Rectal smooth muscle tissue (tissue), 1 donor: ENCODE measurements at regions not wholly inside any gene's neighbourhood (a gene's known extent, or its start where the extent isn't known, plus 50 kb on each side); places are given as distances from the start of the nearest gene placed in this dataset.

ENCODE experiments used
- H3K27ac ChIP-seq: one replicate; pipeline ENCODE4 v1.7.0; 2013; ENCODE audit warnings: low read depth, low read length, inconsistent platforms
- H3K27me3 ChIP-seq: one replicate; pipeline ENCODE4 v1.7.0; 2013; ENCODE audit warnings: low read length; ENCODE audit not compliant: control insufficient read depth, insufficient read depth
- H3K36me3 ChIP-seq: one replicate; pipeline ENCODE4 v1.7.0; 2013; ENCODE audit warnings: low read length; ENCODE audit not compliant: control insufficient read depth, insufficient read depth
- H3K4me1 ChIP-seq: one replicate; pipeline ENCODE4 v1.7.0; 2013; ENCODE audit warnings: low read length; ENCODE audit not compliant: control insufficient read depth, insufficient read depth
- H3K4me3 ChIP-seq: one replicate; pipeline ENCODE4 v1.7.0; 2013; ENCODE audit warnings: low read length
- H3K9ac ChIP-seq: one replicate; pipeline ENCODE4 v1.7.0; 2013; ENCODE audit warnings: low read length

DNA sequence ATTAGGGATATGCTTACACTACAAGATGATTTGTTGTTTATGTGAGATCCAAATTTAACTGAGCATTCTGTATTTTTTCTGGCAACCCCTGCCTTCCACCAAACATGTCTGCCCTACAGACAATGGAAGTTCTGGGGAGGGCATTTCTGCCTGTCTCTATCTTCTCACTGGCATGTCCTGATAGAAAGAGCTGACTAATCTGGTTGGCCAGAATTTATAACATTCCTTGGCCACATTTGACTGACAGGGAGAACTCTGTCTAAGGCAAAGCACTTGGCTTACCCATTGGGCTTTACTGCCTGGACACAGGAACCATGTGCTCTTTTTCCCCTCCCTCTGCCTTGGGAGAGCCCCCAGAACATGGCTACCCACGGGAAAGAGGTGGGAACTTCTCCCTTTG lies 70.6 kb upstream of the TMEM178A start:
- Histone ChIP-seq H3K27me3 (no peaks in the 10 kb centered on the region), H3K36me3 (no peaks in the 10 kb centered on the region)

DNA sequence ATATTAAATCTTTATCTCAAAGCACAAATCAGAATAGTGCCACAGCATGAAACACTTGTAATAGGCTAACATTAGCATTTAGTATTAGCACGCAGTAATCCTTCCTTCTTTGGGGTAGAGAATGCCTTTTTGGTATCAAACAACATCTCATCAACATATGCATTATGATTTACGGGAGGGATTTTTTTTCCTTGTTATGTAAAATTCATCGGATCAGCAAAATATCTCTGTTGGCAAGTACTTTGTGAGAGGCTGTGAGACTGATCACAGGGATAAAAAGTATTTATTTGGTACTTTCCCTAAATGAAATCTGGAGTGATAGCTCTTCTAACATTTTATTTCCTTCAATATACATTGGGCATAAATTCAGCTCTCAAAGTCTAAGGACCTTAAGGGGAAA lies 68.4 kb upstream of the TMEM178A start:
- Histone ChIP-seq H3K27ac (no peak overlapping the region), H3K27me3 (no peaks in the 10 kb centered on the region), H3K36me3 (no peaks in the 10 kb centered on the region), H3K9ac (no peak overlapping the region), H3K4me1 (peaks cover 4% of the 10 kb centered on the region), H3K4me3 (no peak overlapping the region)

More for the DNA sequence above, 70.6 kb upstream of the TMEM178A start:
- H3K9ac ChIP-seq, result no peak overlapping the region
- no peak overlapping the region for H3K4me3 ChIP-seq
- no peak overlapping the region for H3K27ac ChIP-seq
- peaks cover 4% of the 10 kb centered on the region for H3K4me1 ChIP-seq

DNA sequence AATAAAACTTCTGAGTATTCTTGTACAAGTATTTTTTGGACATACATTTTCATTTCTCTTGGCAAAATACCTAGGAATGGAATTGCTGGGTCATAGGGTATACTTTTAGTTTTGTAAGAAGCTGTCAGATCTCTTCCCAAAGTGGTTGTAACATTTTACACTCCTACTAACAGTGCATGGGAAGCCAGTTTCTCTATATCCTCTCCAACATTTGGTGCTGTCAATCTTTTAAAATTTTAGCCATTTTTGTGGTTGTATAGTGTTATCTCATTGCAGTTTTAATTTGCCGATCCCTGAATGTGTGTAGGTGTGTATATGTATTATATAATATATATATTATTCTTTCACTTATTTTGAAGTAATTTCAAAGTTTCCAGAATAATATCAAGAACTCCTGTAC lies 63.1 kb upstream of the TMEM178A start:
- H3K27ac ChIP-seq, result no peak overlapping the region
- no peaks in the 10 kb centered on the region for H3K27me3 ChIP-seq
- H3K9ac ChIP-seq, result no peak overlapping the region
- H3K4me3 ChIP-seq, result no peak overlapping the region
- H3K36me3 ChIP-seq, result no peaks in the 10 kb centered on the region
- no peaks in the 10 kb centered on the region for H3K4me1 ChIP-seq

DNA sequence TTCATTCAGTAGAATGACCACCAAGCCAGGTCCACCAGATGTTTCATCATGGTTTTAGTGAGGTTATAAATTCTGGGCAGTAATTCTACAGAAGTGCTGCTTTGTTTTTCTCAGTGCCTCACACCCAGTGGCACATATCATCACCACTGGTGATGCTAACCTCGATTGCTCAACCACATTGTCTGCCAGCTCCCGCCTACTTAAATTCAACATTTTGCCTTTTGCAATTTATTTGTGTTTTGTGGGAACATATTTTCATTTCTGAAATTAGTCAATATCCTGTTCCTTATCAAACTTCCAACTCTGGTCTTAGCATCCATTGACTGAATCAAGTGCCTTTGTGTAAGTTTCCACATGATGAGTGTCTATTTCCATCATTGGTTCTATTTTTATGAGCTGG lies 62.3 kb upstream of the TMEM178A start:
- Histone ChIP-seq H3K27me3 (no peaks in the 10 kb centered on the region), H3K4me3 (no peak overlapping the region), H3K27ac (no peak overlapping the region), H3K4me1 (no peaks in the 10 kb centered on the region), H3K9ac (no peak overlapping the region), H3K36me3 (no peaks in the 10 kb centered on the region)

DNA sequence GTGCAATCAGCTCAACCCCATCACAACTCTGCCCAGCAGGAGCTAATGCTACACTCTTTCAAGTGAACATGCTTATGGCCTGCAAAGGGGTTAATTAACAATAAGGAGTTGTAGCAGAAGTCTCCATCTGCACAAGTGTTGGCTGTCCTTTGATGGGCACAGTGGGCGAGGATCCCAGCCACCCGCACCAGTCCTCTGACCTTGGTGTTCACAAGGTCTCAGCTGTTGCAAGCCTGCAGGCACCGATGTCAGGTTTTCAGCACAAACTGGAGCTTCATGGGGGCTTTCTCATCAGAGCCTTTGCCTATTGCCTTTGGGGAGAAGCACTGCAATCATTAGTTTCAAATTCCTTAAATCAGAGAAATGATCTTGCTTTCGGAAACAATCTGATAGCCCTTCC lies 60.9 kb upstream of the TMEM178A start:
- Histone ChIP-seq H3K4me1 (no peaks in the 10 kb centered on the region), H3K27ac (no peak overlapping the region), H3K4me3 (no peak overlapping the region), H3K27me3 (no peaks in the 10 kb centered on the region), H3K36me3 (no peaks in the 10 kb centered on the region), H3K9ac (no peak overlapping the region)

DNA sequence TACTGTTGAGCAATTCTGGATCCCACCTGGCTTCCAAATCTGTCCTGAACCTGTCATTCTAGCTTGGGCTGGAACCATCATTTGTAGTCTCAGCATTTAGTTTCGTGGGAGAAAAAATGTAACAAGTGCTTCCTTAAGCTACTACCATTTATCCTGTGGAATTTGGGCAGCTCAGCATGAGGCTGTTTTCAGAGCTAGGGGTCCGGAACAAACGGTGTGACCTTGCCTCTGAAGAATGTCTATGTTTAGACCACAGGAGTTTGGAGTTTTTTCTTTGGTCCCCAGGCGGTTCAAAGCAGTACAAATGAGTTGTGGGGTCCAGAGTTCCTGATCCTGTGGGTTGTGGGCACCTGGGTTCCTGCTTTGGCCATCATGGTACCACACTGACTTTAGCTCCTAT lies 59.1 kb upstream of the TMEM178A start:
- H3K9ac ChIP-seq, result no peak overlapping the region
- no peaks in the 10 kb centered on the region for H3K27me3 ChIP-seq
- H3K36me3 ChIP-seq, result no peaks in the 10 kb centered on the region

DNA sequence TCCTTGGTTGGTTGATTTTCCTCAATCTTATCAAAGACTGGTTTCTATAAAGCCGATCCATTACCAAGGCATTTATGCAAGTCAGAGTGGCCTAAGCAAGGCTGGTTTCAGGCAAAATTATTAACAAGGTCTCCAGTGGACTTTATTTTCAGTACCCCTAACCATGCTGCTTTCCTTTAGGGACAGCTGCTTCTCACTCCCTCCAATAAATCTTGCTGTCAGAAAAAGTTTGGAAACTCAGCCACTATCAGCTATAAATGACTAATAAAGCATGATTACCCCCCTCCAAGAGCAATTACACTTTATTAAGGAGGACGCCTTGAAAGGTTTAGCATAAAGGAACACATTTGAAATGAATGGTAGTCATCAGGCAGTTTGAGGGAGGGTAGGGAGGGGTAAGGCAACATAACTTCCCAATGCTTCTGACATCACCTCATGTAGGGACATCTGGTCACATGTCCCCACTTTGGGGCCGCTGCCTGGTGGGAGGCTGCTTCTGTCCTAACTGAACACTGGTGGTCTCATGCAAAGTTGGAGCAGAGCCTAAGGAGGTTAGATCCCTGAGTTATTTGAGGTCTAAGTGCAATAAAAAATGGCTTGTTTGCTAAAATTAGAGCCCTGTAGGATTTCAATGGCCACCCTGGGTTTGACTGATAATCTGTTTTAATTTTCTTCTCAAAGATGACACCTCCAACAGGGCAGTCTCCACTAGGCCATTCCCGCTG lies 58.0 kb upstream of the TMEM178A start:
- no peaks in the 10 kb centered on the region for H3K36me3 ChIP-seq
- no peak overlapping the region for H3K9ac ChIP-seq
- no peaks in the 10 kb centered on the region for H3K27me3 ChIP-seq
- no peak overlapping the region for H3K4me3 ChIP-seq
- H3K4me1 ChIP-seq, result no peaks in the 10 kb centered on the region
- no peak overlapping the region for H3K27ac ChIP-seq

More for the DNA sequence above, 59.1 kb upstream of the TMEM178A start:
- H3K27ac ChIP-seq, result no peak overlapping the region
- no peak overlapping the region for H3K4me3 ChIP-seq
- H3K4me1 ChIP-seq, result no peaks in the 10 kb centered on the region

DNA sequence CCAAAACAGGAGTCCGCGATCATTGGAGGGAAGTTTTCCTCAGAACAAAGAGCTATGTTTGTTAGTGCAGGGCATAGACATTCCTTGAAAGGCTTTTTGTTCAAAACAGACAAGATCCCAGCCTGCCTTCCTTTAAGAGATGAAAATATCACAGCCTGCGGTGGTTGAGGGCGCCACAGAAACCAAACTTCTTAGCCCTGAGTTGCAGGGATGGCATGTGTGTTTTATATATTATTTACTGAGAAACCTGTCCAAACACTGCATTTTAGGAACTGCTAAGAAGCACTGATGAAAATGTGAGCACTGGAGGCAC lies 57.5 kb upstream of the TMEM178A start:
- Histone ChIP-seq H3K4me3 (no peak overlapping the region), H3K27ac (no peak overlapping the region), H3K4me1 (no peaks in the 10 kb centered on the region), H3K27me3 (no peaks in the 10 kb centered on the region), H3K9ac (no peak overlapping the region), H3K36me3 (no peaks in the 10 kb centered on the region)

DNA sequence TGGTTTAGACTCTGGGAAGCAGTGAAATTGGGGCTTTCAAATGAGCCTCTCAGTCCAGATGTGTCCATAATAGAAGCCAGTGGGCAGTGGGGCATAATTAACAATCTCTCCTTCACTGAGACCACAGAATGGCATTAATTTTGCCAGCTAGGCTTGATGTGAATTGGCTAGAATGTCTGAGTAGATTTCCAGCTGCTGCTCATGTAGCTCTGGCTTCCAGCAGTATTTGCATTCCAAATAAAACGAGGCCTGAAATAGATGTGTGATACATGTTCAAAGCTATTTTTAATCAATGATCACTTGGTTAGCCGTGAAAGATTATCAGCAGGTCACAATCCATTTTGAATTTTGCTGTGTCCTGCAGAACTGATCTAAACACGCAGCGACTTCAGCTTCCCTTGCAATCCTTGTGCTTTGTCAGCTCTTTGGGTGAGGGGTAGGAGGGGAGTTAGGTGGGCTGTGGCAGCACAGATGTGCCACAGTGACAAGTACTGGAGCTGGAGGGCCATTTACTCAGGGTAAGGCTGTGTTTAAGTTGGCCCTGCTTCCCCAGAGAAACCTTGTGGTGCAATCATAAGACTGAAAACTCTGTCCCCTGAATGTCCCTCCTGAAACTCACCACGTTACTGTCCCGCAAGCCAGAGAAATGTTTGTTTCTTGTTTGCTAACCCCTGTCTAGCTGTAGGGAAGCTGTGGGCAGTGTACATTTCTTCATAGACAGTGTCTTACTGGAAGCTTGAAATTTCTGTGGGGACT lies 56.9 kb upstream of the TMEM178A start:
- Histone ChIP-seq H3K4me1 (no peaks in the 10 kb centered on the region), H3K4me3 (no peak overlapping the region), H3K27ac (no peak overlapping the region), H3K9ac (no peak overlapping the region), H3K36me3 (no peaks in the 10 kb centered on the region), H3K27me3 (no peaks in the 10 kb centered on the region)

DNA sequence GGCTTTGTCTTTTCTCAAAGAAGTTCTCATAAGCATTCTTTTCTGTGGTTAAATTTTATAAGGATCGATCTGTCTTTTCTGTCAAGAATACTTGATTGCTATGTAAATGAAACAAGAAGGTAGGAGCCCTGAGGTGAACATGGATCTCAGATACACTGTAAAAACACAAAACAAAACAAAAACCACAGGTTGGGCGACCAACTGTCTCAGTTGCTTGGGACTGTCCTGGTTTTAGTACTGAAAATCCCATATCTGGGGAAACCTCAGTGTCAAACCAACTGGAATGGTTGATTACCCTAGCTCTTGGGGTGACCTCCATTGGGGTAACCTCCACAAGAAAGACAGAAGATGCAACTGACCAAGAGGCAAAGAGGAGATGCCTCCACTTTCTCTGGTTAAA lies 55.8 kb upstream of the TMEM178A start:
- Histone ChIP-seq H3K27me3 (no peaks in the 10 kb centered on the region), H3K36me3 (no peaks in the 10 kb centered on the region), H3K4me1 (no peaks in the 10 kb centered on the region), H3K4me3 (no peak overlapping the region), H3K27ac (no peak overlapping the region), H3K9ac (no peak overlapping the region)

DNA sequence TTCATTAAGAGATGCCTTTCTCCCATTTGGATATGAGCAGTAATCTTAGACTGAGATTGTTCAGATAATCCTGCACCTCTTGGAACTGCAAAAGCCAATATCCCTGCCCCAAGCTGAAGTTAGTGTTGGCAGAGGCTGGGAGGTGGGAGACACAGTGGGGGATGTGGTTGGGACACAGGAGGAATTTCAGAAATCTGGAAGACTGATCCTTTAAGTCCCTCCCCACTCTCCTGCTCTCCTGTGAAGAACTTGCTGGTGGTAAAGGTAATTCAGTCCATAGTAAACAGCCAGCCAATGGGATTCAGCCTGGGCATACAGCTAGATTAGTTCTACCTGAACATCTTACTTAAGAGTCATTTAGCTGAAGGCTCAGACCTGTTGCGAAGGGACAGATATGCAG lies 50.0 kb upstream of the TMEM178A start:
- Histone ChIP-seq H3K4me3 (no peak overlapping the region), H3K9ac (no peak overlapping the region)

More for the DNA sequence above, 50.0 kb upstream of the TMEM178A start:
- H3K36me3 ChIP-seq, result no peaks in the 10 kb centered on the region
- H3K27ac ChIP-seq, result no peak overlapping the region
- H3K4me1 ChIP-seq, result peaks cover 2% of the 10 kb centered on the region
- no peaks in the 10 kb centered on the region for H3K27me3 ChIP-seq
